Kidney (tissue), 13 donors: ENCODE measurements at regions not wholly inside any gene's neighbourhood (a gene's known extent, or its start where the extent isn't known, plus 50 kb on each side); places are given as distances from the start of the nearest gene placed in this dataset.
A peak's percentile ranks its signal among the peaks of the same experiment; 100 is the strongest.
"Not testable (repeated sequence)": the region's sequence is repeated elsewhere in the genome, so short reads cannot be mapped to it uniquely, and the experiment has no call there.

Source experiments
- DNase-seq, 5 donors: peaks; one replicate each; pipeline ENCODE4 v3.0.0-alpha.2; 2013 to 2020
- FAIRE-seq: peaks from 2 replicates; lab custom pipeline; 2012; peaks lifted over from hg19 to GRCh38; lab: Jason Lieb, UNC
- H3K27ac ChIP-seq, 2 donors: one replicate each; pipeline ENCODE4 v1.7.0; 2013; ENCODE audit warnings: low read depth in 2 of 2, low read length in 2 of 2, inconsistent platforms in 1 of 2
- H3K27me3 ChIP-seq: one replicate; pipeline ENCODE4 v1.7.1; 2013; ENCODE audit warnings: low read length, inconsistent platforms; ENCODE audit not compliant: control insufficient read depth, insufficient read depth
- H3K36me3 ChIP-seq, 3 donors: one replicate each; pipeline versions ENCODE4 v1.7.0 to v1.7.1; 2013; ENCODE audit warnings: low read length in 3 of 3, control low read depth in 1 of 3, inconsistent platforms in 1 of 3; ENCODE audit not compliant: insufficient read depth in 3 of 3, control insufficient read depth in 2 of 3
- H3K4me1 ChIP-seq, 3 donors: one replicate each; pipeline versions ENCODE4 v1.7.0 to v1.7.1; 2013; ENCODE audit warnings: low read length in 3 of 3, inconsistent platforms in 1 of 3, low read depth in 1 of 3; ENCODE audit not compliant: control insufficient read depth in 2 of 3, insufficient read depth in 2 of 3
- H3K4me3 ChIP-seq, 3 donors: one replicate each; pipeline versions ENCODE4 v1.7.0 to v1.8.1; 2013; ENCODE audit warnings: low read length in 3 of 3, control low read depth in 1 of 3, inconsistent platforms in 1 of 3
- H3K9ac ChIP-seq, 3 donors: one replicate each; pipeline versions ENCODE4 v1.7.0 to v1.7.1; 2013; ENCODE audit warnings: low read length in 3 of 3, control low read depth in 1 of 3, inconsistent platforms in 1 of 3
- H3K9me3 ChIP-seq, 3 donors: one replicate each; pipeline versions ENCODE4 v1.7.0 to v1.7.1; 2013; ENCODE audit warnings: low read length in 3 of 3, control low read depth in 1 of 3, inconsistent platforms in 1 of 3; ENCODE audit not compliant: control insufficient read depth in 2 of 3, insufficient read depth in 1 of 3
- intact Hi-C: fragments of 100-400 bp; cut with DNase I; formaldehyde crosslinking; loops from one replicate; pipeline ENCODE4 v1.11.1; 2022
- TF ChIP-seq, protein P1 (sequence below): IDR thresholded peaks from 3 replicates; pipeline ENCODE4 v1.5.1; 2012; ENCODE audit warnings: mild to moderate bottlenecking, moderate library complexity, borderline replicate concordance; ENCODE audit not compliant: insufficient read depth; ENCODE audit errors: extremely low read depth
- donor health status: control.
- donor health status: control.
- donor health status: control.
- donor health status: control.
- donor health status: control.
- donor health status: DM: yes; HTN: yes; CAD: no.
- donor health status: Normal renal cell carcinoma (clear cell type).

DNA sequence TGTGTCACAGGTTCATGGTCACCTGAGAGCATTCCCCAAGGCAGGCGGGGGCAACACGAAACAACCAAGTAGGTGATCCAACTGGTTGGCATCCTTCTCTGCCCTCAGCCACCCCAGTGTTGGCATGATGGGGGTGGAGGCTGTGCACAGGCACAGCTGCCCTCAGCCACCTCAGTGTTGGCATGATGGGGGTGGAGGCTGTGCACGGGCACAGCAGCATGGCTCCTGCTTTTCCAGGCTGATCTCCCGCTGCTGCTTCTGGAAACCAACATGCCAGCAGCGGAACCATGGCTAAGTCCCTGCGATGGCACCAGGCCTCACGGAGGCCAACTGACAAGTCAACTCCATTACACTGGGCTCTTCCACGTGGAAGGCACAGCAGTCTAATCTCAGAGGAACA lies 447.8 kb downstream of the PTPRU start:
- intact Hi-C loops: no loop called here
- TF ChIP-seq, protein P1, sequence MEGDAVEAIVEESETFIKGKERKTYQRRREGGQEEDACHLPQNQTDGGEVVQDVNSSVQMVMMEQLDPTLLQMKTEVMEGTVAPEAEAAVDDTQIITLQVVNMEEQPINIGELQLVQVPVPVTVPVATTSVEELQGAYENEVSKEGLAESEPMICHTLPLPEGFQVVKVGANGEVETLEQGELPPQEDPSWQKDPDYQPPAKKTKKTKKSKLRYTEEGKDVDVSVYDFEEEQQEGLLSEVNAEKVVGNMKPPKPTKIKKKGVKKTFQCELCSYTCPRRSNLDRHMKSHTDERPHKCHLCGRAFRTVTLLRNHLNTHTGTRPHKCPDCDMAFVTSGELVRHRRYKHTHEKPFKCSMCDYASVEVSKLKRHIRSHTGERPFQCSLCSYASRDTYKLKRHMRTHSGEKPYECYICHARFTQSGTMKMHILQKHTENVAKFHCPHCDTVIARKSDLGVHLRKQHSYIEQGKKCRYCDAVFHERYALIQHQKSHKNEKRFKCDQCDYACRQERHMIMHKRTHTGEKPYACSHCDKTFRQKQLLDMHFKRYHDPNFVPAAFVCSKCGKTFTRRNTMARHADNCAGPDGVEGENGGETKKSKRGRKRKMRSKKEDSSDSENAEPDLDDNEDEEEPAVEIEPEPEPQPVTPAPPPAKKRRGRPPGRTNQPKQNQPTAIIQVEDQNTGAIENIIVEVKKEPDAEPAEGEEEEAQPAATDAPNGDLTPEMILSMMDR: no peak
- Histone ChIP-seq H3K36me3 (no peaks in the 10 kb centered on the region), H3K9me3 (no peaks in the 10 kb centered on the region), H3K27me3 (no peaks in the 10 kb centered on the region), H3K9ac (no peak overlapping the region), H3K4me3 (no peak overlapping the region), H3K4me1 (no peaks in the 10 kb centered on the region), H3K27ac (no peak overlapping the region)
- FAIRE-seq: no peak
- DNase-seq: peak in 2 of 5 donors; percentile 3 to 11

- no peaks in the 10 kb centered on the region for H3K4me1 ChIP-seq
- no peak overlapping the region for H3K27ac ChIP-seq
- no peak overlapping the region for H3K9ac ChIP-seq
- intact Hi-C loops: no loop called here
- H3K36me3 ChIP-seq: no peaks in the 10 kb centered on the region
- DNase-seq: peak in 2 of 5 donors; percentile 1 to 17
- no peaks in the 10 kb centered on the region for H3K9me3 ChIP-seq
- H3K4me3 ChIP-seq: no peak overlapping the region
- FAIRE-seq: no peak
- no peaks in the 10 kb centered on the region for H3K27me3 ChIP-seq
- TF ChIP-seq, protein P1: no peak
Measured at GRCh38 chr1:29683472-29683871, 447.1 kb downstream of the PTPRU start.

DNA sequence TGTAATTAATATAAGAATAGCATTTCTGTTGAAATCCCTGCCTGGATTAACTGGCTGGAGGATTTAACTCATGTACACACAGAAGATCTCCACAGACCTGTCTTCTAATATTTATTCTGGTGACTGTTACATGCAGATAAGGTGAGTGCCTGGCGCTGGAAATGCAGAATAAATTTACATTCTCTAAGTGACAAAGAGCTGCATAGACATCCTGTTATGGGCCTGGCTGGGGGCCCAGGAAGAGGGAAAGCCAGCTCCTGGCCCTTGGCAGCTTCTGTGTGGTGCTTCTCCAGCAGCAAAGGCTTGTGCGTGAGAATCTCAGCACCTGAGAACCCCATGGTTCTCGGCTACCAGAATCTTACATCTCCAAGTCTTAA lies 446.6 kb downstream of the PTPRU start:
- Histone ChIP-seq H3K9me3 (no peaks in the 10 kb centered on the region), H3K27me3 (no peaks in the 10 kb centered on the region), H3K36me3 (no peaks in the 10 kb centered on the region), H3K9ac (no peak overlapping the region), H3K27ac (no peak overlapping the region), H3K4me1 (no peaks in the 10 kb centered on the region), H3K4me3 (no peak overlapping the region)
- DNase-seq: peak in 2 of 5 donors; percentile 6 to 21
- TF ChIP-seq, protein P1: no peak
- FAIRE-seq: no peak
- intact Hi-C loops: no loop called here

DNA sequence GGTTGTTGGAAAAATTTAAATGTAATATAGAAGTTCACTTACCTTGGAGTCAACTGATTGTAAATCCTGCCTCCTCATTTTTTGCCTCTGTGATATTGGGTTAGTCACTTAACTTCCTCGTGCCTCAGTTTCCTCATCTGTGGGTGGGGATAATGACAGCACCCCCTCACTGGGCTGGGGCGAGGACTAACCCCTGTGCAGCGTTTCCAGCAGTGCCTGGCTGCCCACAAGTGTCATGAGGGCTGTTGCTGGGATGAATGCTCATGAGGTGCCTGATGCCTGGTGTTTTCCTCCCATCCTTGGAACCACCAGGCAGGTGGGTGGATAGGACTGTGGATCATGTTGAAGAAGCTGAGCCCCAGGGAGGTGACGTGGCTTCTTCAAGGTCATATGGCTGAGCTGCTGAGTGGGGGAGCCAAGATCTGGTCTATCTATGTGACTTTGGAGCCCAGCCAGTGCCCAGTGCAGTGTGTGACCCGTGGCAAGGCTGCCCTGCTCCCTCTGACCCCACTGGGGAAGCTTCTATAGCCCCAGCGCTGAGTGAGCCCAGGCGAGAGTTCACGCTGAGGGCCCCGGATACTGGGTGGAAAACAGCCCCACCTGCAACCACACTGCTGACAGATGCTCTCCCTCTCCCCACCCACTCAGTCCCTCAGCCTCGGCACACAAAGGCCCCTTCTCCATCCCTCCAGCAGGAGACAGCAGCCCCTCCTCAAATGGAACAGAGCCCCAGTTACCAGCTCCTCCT lies 446.0 kb downstream of the PTPRU start:
- H3K36me3 ChIP-seq: no peaks in the 10 kb centered on the region
- TF ChIP-seq, protein P1: no peak
- H3K27me3 ChIP-seq: no peaks in the 10 kb centered on the region
- no peaks in the 10 kb centered on the region for H3K4me1 ChIP-seq
- H3K27ac ChIP-seq: no peak overlapping the region
- DNase-seq (peak in 2 of 5 donors; percentile 3 to 24), FAIRE-seq (no peak)
- intact Hi-C loops: no loop called here
- H3K4me3 ChIP-seq: no peak overlapping the region
- H3K9ac ChIP-seq: no peak overlapping the region
- H3K9me3 ChIP-seq: no peaks in the 10 kb centered on the region

GRCh38 chr1:29681416-29681815 lies 445.1 kb downstream of the PTPRU start:
- intact Hi-C loops: not testable (repeated sequence)

More at GRCh38 chr1:29681416-29681815, 445.1 kb downstream of the PTPRU start:
- H3K36me3 ChIP-seq, H3K9ac ChIP-seq, H3K27ac ChIP-seq, H3K4me3 ChIP-seq, FAIRE-seq, H3K4me1 ChIP-seq, H3K27me3 ChIP-seq, H3K9me3 ChIP-seq: not testable (repeated sequence)
- peak in 1 of 5 donors; percentile 23 for DNase-seq
